ENCODE measurements at regions not wholly inside any gene's neighbourhood (a gene's known extent, or its start where the extent isn't known, plus 50 kb on each side); places are given as distances from the start of the nearest gene placed in this dataset.

DNA sequence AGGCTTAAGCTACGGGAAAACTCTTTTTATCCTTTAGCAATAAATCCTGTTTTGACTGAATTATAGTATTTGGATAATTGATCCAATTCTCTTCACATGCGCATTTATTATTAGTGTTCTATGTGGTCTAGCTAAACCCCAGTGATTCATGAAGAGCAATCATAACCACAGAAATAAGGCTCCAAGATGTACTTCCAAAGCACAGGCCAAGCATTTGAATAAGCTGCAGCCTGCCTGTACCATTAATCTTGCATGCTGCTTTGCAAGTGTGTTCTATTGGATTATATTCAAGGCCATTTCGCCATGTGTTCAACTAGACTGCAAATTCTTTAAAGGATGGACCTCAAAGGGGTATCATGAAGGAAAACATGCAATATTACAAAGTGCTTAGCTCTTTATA is 385.2 kb upstream of the FAT1 start:
- TF ChIP-seq SIN3A (IDR thresholded peaks at IDR 0.05; ENCODE audit: borderline replicate concordance, insufficient read depth, low read length) (no peak), TAF1 (IDR thresholded peaks at IDR 0.05; ENCODE audit: borderline replicate concordance, insufficient read depth, low read length) (no peak), REST (IDR thresholded peaks at IDR 0.05; ENCODE audit: insufficient read depth in 1 of 2, low read depth in 2 of 2, low read length in 2 of 2) (no peak), POLR2AphosphoS5 (IDR thresholded peaks at IDR 0.05; ENCODE audit: low read depth, low read length) (no peak), FOXP2 (optimal IDR thresholded peaks at IDR 0.05; ENCODE audit: borderline replicate concordance, extremely low read depth, extremely low read length, insufficient read depth) (no peak)
